PC-3 (cell line): ENCODE measurements at regions not wholly inside any gene's neighbourhood (a gene's known extent, or its start where the extent isn't known, plus 50 kb on each side); places are given as distances from the start of the nearest gene placed in this dataset.

ENCODE experiments used
- EZH2 ChIP-seq: fragments of 300-600 bp; sonication (generic); IDR thresholded peaks from one replicate; pipeline ENCODE4 v1.6.1; 2017; ENCODE audit warnings: antibody characterized with exemption, mild to moderate bottlenecking, low read length; ENCODE audit not compliant: unreplicated experiment
- EZH2phosphoT487 ChIP-seq: fragments of 300-600 bp; sonication (generic); IDR thresholded peaks from 2 replicates; pipeline ENCODE4 v1.6.1; 2018; ENCODE audit warnings: mild to moderate bottlenecking, antibody characterized with exemption, low read length, borderline replicate concordance
- TF ChIP-seq, protein P1 (sequence below): fragments of 300-600 bp; sonication (generic); conservative IDR thresholded peaks from 2 replicates; pipeline ENCODE4 v1.5.1; 2017; ENCODE audit warnings: antibody characterized with exemption, low read depth, mild to moderate bottlenecking, low read length

DNA sequence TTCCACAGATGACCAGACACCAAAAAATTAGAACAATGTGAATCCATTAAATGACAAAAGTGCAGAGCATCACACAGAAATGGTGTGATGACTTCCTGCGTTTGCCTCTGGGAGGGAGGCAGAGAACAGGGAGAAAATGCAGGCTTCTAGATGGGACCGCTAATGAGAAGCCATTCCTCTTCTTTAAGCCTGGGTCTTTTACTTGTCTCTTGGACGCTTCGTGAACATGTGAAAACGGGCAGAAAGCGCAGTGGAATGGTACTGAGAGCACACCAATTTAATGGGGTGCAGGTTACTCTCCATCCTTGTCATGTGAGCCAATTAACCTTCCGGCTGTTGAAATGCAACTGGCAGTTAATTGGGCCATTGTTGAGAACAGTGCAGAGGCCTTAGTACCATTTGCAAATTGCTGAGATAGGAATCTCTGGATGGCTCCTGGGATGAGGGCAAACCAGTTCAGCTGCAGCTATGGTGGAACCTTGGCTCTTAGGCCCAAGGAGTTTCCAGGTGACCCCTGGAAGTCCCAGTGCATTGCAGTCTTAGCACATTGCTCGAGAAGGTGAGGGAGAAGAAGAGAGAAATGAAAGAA lies 210.4 kb upstream of the CXCR4 start:
- TF ChIP-seq, protein P1, sequence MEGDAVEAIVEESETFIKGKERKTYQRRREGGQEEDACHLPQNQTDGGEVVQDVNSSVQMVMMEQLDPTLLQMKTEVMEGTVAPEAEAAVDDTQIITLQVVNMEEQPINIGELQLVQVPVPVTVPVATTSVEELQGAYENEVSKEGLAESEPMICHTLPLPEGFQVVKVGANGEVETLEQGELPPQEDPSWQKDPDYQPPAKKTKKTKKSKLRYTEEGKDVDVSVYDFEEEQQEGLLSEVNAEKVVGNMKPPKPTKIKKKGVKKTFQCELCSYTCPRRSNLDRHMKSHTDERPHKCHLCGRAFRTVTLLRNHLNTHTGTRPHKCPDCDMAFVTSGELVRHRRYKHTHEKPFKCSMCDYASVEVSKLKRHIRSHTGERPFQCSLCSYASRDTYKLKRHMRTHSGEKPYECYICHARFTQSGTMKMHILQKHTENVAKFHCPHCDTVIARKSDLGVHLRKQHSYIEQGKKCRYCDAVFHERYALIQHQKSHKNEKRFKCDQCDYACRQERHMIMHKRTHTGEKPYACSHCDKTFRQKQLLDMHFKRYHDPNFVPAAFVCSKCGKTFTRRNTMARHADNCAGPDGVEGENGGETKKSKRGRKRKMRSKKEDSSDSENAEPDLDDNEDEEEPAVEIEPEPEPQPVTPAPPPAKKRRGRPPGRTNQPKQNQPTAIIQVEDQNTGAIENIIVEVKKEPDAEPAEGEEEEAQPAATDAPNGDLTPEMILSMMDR, result no peak
- TF ChIP-seq EZH2phosphoT487 (no peak), EZH2 (no peak)
